Spleen (tissue), 7 donors: ENCODE measurements at regions not wholly inside any gene's neighbourhood (a gene's known extent, or its start where the extent isn't known, plus 50 kb on each side); places are given as distances from the start of the nearest gene placed in this dataset.

Experiments used
- CTCF ChIP-seq, 11 experiments: fragments of 200-600 bp in 7 of 11; fragments of 450-650 bp in 4 of 11; sonication (generic) in 4 of 11; IDR thresholded peaks in 8 of 11; conservative IDR thresholded peaks in 3 of 11; 1 replicate in 7 of 11; 2 replicates in 4 of 11; pipeline versions ENCODE4 v1.4.0 to v1.8.0; 2016 to 2021; ENCODE audit warnings: antibody characterized with exemption in 11 of 11, inconsistent platforms in 4 of 11, mild to moderate bottlenecking in 1 of 11
- POLR2A ChIP-seq, 3 donors: fragments of 450-650 bp; IDR thresholded peaks; one replicate each; pipeline ENCODE4 v1.5.1; 2017; ENCODE audit warnings: antibody characterized with exemption in 3 of 3, mild to moderate bottlenecking in 1 of 3
- POLR2AphosphoS5 ChIP-seq, 3 donors: sonication (generic); formaldehyde crosslinking; IDR thresholded peaks; one replicate each; pipeline ENCODE4 v1.5.1; 2017; ENCODE audit warnings: antibody characterized with exemption in 3 of 3
- donor health status: DM: no; HTN: no; CAD: no; lungs with moderate emphysema.
- donor health status: DM: no; HTN: no; CAD: no.
- donor health status: DM: no; HTN: no; CAD: no.

- TF ChIP-seq CTCF (IDR thresholded peaks at IDR 0.05 in 8 of 11, conservative IDR thresholded peaks at IDR 0.05 in 3 of 11) (no peak), POLR2A (IDR thresholded peaks at IDR 0.05) (no peak), POLR2AphosphoS5 (IDR thresholded peaks at IDR 0.05) (no peak)
Measured at GRCh38 chr11:105273660-105274280, 134.2 kb upstream of the CARD18 start.
